HCT116 (cell line): ENCODE measurements at regions not wholly inside any gene's neighbourhood (a gene's known extent, or its start where the extent isn't known, plus 50 kb on each side); places are given as distances from the start of the nearest gene placed in this dataset.

Source experiments
- ATAC-seq: fragments of 200-7000 bp; cut with Tn5 transposase; 2 replicates; pipeline ENCODE4 v1.9.1; 2020; ENCODE audit warnings: mild to moderate bottlenecking, moderate library complexity
- BruUV-seq: library from RNA; stranded (reverse); fragments of 400-500 nt; replicated peaks from 2 replicates; lab custom pipeline; 2021; lab: Mats Ljungman, UMichigan
- CTCF ChIA-PET: fragments of 300-600 bp; sonication (Branson Sonifier 250); formaldehyde crosslinking; loops from one replicate; lab custom pipeline; 2021; ENCODE audit warnings: antibody characterized with exemption; lab: Charles Lee
- POLR2A ChIA-PET: fragments of 300-600, 350-600 bp; sonication (Branson Sonifier 250); formaldehyde crosslinking; loops from one replicate; lab custom pipeline; 2021; ENCODE audit warnings: antibody characterized with exemption; lab: Charles Lee
- RAD21 ChIA-PET, 2 experiments: fragments of 300-600 bp; sonication (Branson Sonifier 250); formaldehyde crosslinking; loops; one replicate each; lab custom pipeline; 2023; ENCODE audit warnings: low total read pairs in 2 of 2; ENCODE audit not compliant: uncharacterized antibody in 2 of 2, unreplicated experiment in 2 of 2, low non-redundant PET in 1 of 2; lab: Charles Lee
- DNase-seq: peaks from one replicate; pipeline ENCODE4 v3.0.0-alpha.2; 2010; ENCODE audit warnings: low read depth, low spot score
- H2AFZ ChIP-seq: fragments of 200-600 bp; shearing (Covaris generic), sonication (generic); 2 replicates; pipeline ENCODE4 v1.6.1; 2017; ENCODE audit warnings: low read depth, mixed run types, mixed read lengths, antibody characterized with exemption, low read length; ENCODE audit not compliant: poor library complexity, severe bottlenecking
- H3K27ac ChIP-seq: 2 replicates; pipeline ENCODE4 v1.5.1; 2012; ENCODE audit warnings: low read depth, low read length
- H3K27me3 ChIP-seq: fragments of 200-600 bp; sonication (generic); 2 replicates; pipeline ENCODE4 v1.6.1; 2016; ENCODE audit warnings: mixed run types, low read length, mixed read lengths; ENCODE audit not compliant: insufficient read depth
- H3K36me3 ChIP-seq, 2 experiments: fragments of 200-500 bp in 1 of 2; fragments of 200-600 bp in 1 of 2; sonication (Bioruptor generic) in 1 of 2; sonication (generic) in 1 of 2; 2 replicates each; pipeline versions ENCODE4 v1.5.1 to v1.6.1; 2014 to 2016; ENCODE audit warnings: low read length in 2 of 2, inconsistent platforms in 1 of 2, mixed read lengths in 1 of 2, mixed run types in 1 of 2; ENCODE audit not compliant: insufficient read depth in 2 of 2, control insufficient read depth in 1 of 2
- H3K4me1 ChIP-seq, 2 experiments: fragments of 200-600 bp in 1 of 2; sonication (generic) in 1 of 2; 2 replicates each; pipeline versions ENCODE4 v1.5.1 to v1.6.1; 2012 to 2017; ENCODE audit warnings: low read length in 2 of 2, inconsistent platforms in 1 of 2, mild to moderate bottlenecking in 1 of 2, mixed read lengths in 1 of 2, mixed run types in 1 of 2, moderate library complexity in 1 of 2; ENCODE audit not compliant: insufficient read depth in 2 of 2, control insufficient read depth in 1 of 2
- H3K4me2 ChIP-seq: fragments of 200-600 bp; sonication (generic); 2 replicates; pipeline ENCODE4 v1.6.1; 2017; ENCODE audit warnings: mixed run types, low read length, mixed read lengths
- H3K4me3 ChIP-seq, 2 experiments: fragments of 200-600 bp in 1 of 2; sonication (generic) in 1 of 2; replicated peaks in 1 of 2; 2 replicates each; pipeline ENCODE4 v1.5.1; 2011 to 2016; ENCODE audit warnings: low read length in 2 of 2, control low read depth in 1 of 2, low read depth in 1 of 2, mild to moderate bottlenecking in 1 of 2, mixed read lengths in 1 of 2, mixed run types in 1 of 2
- H3K79me2 ChIP-seq: fragments of 200-600 bp; sonication (generic); 2 replicates; pipeline ENCODE4 v1.6.1; 2017; ENCODE audit warnings: mild to moderate bottlenecking, mixed run types, low read length, moderate library complexity, mixed read lengths; ENCODE audit not compliant: insufficient read depth
- H3K9ac ChIP-seq: fragments of 200-600 bp; sonication (generic); 2 replicates; pipeline ENCODE4 v1.6.1; 2016; ENCODE audit warnings: low read length, mixed read lengths
- H3K9me2 ChIP-seq: fragments of 200-600 bp; sonication (generic), shearing (Covaris generic); 2 replicates; pipeline ENCODE4 v1.6.1; 2017; ENCODE audit warnings: mixed run types, mild to moderate bottlenecking, moderate library complexity; ENCODE audit not compliant: insufficient read depth
- H3K9me3 ChIP-seq, 2 experiments: fragments of 200-500 bp in 1 of 2; fragments of 200-600 bp in 1 of 2; sonication (Bioruptor generic) in 1 of 2; sonication (generic) in 1 of 2; 2 replicates each; pipeline ENCODE4 v1.6.1; 2014 to 2017; ENCODE audit warnings: low read length in 2 of 2, mixed read lengths in 2 of 2, inconsistent platforms in 1 of 2, low read depth in 1 of 2, mild to moderate bottlenecking in 1 of 2, mixed run types in 1 of 2, moderate library complexity in 1 of 2; ENCODE audit not compliant: control insufficient read depth in 1 of 2, insufficient read depth in 1 of 2
- H4K20me1 ChIP-seq: fragments of 200-600 bp; sonication (generic), shearing (Covaris generic); 2 replicates; pipeline ENCODE4 v1.6.1; 2017; ENCODE audit warnings: mixed run types, mild to moderate bottlenecking, moderate library complexity; ENCODE audit not compliant: insufficient read depth
- ATF3 ChIP-seq: IDR thresholded peaks from 2 replicates; pipeline ENCODE4 v1.6.1; 2012
- CBX3 ChIP-seq: IDR thresholded peaks from 2 replicates; pipeline ENCODE4 v1.6.1; 2012; ENCODE audit warnings: low read depth
- CEBPB ChIP-seq: IDR thresholded peaks from 2 replicates; pipeline ENCODE4 v1.6.1; 2012; ENCODE audit warnings: low read depth
- CTCF ChIP-seq, 3 experiments: fragments of 200-600 bp in 1 of 3; sonication (generic) in 1 of 3; IDR thresholded peaks in 2 of 3; conservative IDR thresholded peaks in 1 of 3; 2 replicates each; pipeline ENCODE4 v1.5.1; 2012 to 2017; ENCODE audit warnings: low read depth in 2 of 3, low read length in 2 of 3, antibody characterized with exemption in 1 of 3, borderline replicate concordance in 1 of 3, control low read depth in 1 of 3, mild to moderate bottlenecking in 1 of 3, mixed read lengths in 1 of 3, mixed run types in 1 of 3, moderate library complexity in 1 of 3; ENCODE audit not compliant: insufficient read depth in 1 of 3
- EGR1 ChIP-seq: IDR thresholded peaks from 2 replicates; pipeline ENCODE4 v1.6.1; 2012; ENCODE audit warnings: low read depth
- ELF1 ChIP-seq: IDR thresholded peaks from 2 replicates; pipeline ENCODE4 v1.6.1; 2012; ENCODE audit warnings: low read depth, borderline replicate concordance
- EZH2phosphoT487 ChIP-seq: fragments of 200-600 bp; IDR thresholded peaks from 2 replicates; pipeline ENCODE4 v1.6.1; 2018; ENCODE audit warnings: antibody characterized with exemption, borderline replicate concordance
- FOSL1 ChIP-seq: IDR thresholded peaks from 2 replicates; pipeline ENCODE4 v1.6.1; 2012; ENCODE audit warnings: low read depth
- MAX ChIP-seq: IDR thresholded peaks from 2 replicates; pipeline ENCODE4 v1.6.1; 2012
- POLR2AphosphoS5 ChIP-seq: IDR thresholded peaks from 2 replicates; pipeline ENCODE4 v1.6.1; 2011; ENCODE audit warnings: mild to moderate bottlenecking, low read depth, low read length, moderate library complexity
- RAD21 ChIP-seq: IDR thresholded peaks from 2 replicates; pipeline ENCODE4 v1.6.1; 2012; ENCODE audit warnings: low read depth, mild to moderate bottlenecking
- REST ChIP-seq: IDR thresholded peaks from 2 replicates; pipeline ENCODE4 v1.6.1; 2012; ENCODE audit warnings: low read depth
- SIN3A ChIP-seq: IDR thresholded peaks from 2 replicates; pipeline ENCODE4 v1.6.1; 2012; ENCODE audit warnings: low read depth
- SP1 ChIP-seq: IDR thresholded peaks from 2 replicates; pipeline ENCODE4 v1.6.1; 2012; ENCODE audit warnings: low read depth
- SRF ChIP-seq: IDR thresholded peaks from 2 replicates; pipeline ENCODE4 v1.6.1; 2012; ENCODE audit warnings: low read depth
- TCF7L2 ChIP-seq: IDR thresholded peaks from 2 replicates; pipeline ENCODE4 v1.7.0; 2011; ENCODE audit warnings: borderline replicate concordance, inconsistent platforms; ENCODE audit not compliant: insufficient read depth, insufficient read length; ENCODE audit errors: extremely low read depth
- ZNF274 ChIP-seq: fragments of 200-500 bp; sonication (Bioruptor generic); IDR thresholded peaks from 2 replicates; pipeline ENCODE4 v1.6.1; 2014; ENCODE audit warnings: mild to moderate bottlenecking, low read depth, low read length, inconsistent platforms
- intact Hi-C: fragments of 100-400 bp; cut with micrococcal nuclease; formaldehyde crosslinking; loops from 2 replicates; pipeline ENCODE4 v1.10.0; 2022

- Histone ChIP-seq H3K4me1 (no peaks in the 10 kb centered on the region), H3K9ac (no peak overlapping the region), H3K9me3 (no peaks in the 10 kb centered on the region), H3K79me2 (no peaks in the 10 kb centered on the region), H3K4me3 (no peak overlapping the region), H3K9me2 (no peaks in the 10 kb centered on the region), H2AFZ (no peak overlapping the region), H3K27ac (no peak overlapping the region), H3K27me3 (no peaks in the 10 kb centered on the region), H3K36me3 (no peaks in the 10 kb centered on the region), H4K20me1 (no peaks in the 10 kb centered on the region), H3K4me2 (no peak overlapping the region)
- TF ChIP-seq CTCF (IDR thresholded peaks at IDR 0.05 in 2 of 3, conservative IDR thresholded peaks at IDR 0.05 in 1 of 3; ENCODE audit: borderline replicate concordance in 1 of 3, insufficient read depth in 1 of 3, low read depth in 2 of 3, low read length in 2 of 3): no peak
- TF ChIP-seq ELF1: no peak
- TF ChIP-seq EZH2phosphoT487: no peak
- no peak for TF ChIP-seq SRF
- no peak for TF ChIP-seq CBX3
- no peak for TF ChIP-seq SIN3A
- no peak for TF ChIP-seq MAX
- TF ChIP-seq RAD21: no peak
- no peak for TF ChIP-seq FOSL1
- TF ChIP-seq EGR1: no peak
- no peak for TF ChIP-seq SP1
- TF ChIP-seq ATF3: no peak
- TF ChIP-seq REST: no peak
- TF ChIP-seq POLR2AphosphoS5: no peak
- no peak for TF ChIP-seq CEBPB
- no peak for TF ChIP-seq ZNF274
- TF ChIP-seq TCF7L2: no peak
- no peak for ATAC-seq
- intact Hi-C loops: no loop called here
- no peak for DNase-seq
- ChIA-PET POLR2A (no interaction called here), CTCF (no interaction called here), RAD21 (no interaction called here)
- no TSS peak for BruUV-seq
These were observed 165.8 kb upstream of the KLF6 start for GRCh38 chr10:3950676-3951275.
